ENCODE measurements at regions not wholly inside any gene's neighbourhood (a gene's known extent, or its start where the extent isn't known, plus 50 kb on each side); places are given as distances from the start of the nearest gene placed in this dataset.

GRCh38 chr4:103402198-103402597, 204.1 kb upstream of the CENPE start:
- TF ChIP-seq CTCF (IDR thresholded peaks at IDR 0.05; ENCODE audit: low read depth, low read length) (no peak), MAX (IDR thresholded peaks at IDR 0.05; ENCODE audit: low read depth, low read length) (no peak), POLR2A (IDR thresholded peaks at IDR 0.05; ENCODE audit: extremely low read depth, insufficient read length) (no peak)

Data from NB4 (cell line).